ENCODE measurements at regions not wholly inside any gene's neighbourhood (a gene's known extent, or its start where the extent isn't known, plus 50 kb on each side); places are given as distances from the start of the nearest gene placed in this dataset.

DNA sequence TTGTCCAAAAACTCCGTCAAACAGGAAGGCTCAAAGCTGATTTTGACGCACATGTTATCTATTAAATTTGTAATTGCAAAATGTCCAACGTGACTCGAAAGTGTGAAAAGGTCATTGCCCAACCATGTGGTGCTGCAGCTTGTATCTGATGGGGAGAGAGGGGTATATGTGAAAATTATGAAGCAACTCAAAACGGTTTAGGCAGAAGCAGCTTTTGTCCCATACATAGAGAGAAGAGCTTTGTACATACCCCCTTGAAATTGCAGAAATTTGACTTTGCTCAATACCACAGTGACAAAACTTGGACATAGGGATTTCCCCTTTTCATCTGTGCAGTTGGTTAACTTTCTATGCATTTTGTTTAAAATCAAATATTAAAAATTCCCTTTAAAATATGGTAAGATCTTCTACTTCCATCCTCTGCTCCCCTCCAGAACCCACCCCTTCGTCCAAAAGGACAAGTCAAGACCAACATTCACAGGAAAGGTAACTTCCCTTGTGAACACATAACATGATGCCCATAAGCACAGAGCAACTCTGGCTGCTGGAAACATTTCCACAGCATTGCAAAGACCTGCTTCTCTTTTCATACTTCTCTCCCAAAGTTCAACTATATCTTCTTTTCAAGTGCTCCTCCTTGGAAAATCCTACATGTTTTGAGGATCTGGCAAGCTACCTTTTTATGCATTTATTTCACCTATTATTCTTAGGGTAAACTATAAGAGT is 253.7 kb upstream of the THBS1 start:
- WGBS, 2 experiments = 93 to 95% methylated on average over 6 of the region's 6 CpGs
- H3K27ac ChIP-seq (ENCODE audit: insufficient read depth, low read depth, low read length, poor library complexity, severe bottlenecking) = no peak overlapping the region
- H3K36me3 ChIP-seq (ENCODE audit: control insufficient read depth, insufficient read depth, low read length) = no peaks in the 10 kb centered on the region
- no peaks in the 10 kb centered on the region for H3K9me3 ChIP-seq (ENCODE audit: control insufficient read depth, low read length)
- no peak overlapping the region for H3K4me3 ChIP-seq (ENCODE audit: insufficient read depth, low read depth, low read length)
- H3K27me3 ChIP-seq (ENCODE audit: control insufficient read depth, insufficient read depth, low read length, poor library complexity, severe bottlenecking) = no peaks in the 10 kb centered on the region
- H3K4me1 ChIP-seq (ENCODE audit: control insufficient read depth, insufficient read depth, low read length) = no peaks in the 10 kb centered on the region

DNA sequence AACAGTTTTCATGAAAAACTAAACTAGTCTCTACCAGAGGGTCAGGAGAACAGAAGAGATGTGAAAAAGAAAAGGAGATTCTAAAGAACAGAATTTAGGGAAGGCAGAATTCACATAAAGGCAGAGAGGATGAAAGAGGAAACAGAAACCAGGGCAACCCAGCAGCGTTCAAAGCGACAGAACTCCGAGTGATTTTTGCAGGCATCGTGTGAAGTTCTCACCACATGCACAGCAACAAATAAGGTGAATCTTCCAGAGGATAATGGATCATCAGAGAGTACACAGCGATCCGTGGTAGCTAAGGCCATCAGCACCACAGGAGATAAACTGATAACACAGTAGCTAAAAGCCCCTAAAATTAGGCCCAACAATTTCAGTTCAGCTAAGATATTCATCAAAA is 250.8 kb upstream of the THBS1 start:
- WGBS, 2 experiments = 76 to 80% methylated on average over 6 of the region's 6 CpGs
- H3K27ac ChIP-seq (ENCODE audit: insufficient read depth, low read depth, low read length, poor library complexity, severe bottlenecking) = no peak overlapping the region
- H3K27me3 ChIP-seq (ENCODE audit: control insufficient read depth, insufficient read depth, low read length, poor library complexity, severe bottlenecking) = no peaks in the 10 kb centered on the region
- no peaks in the 10 kb centered on the region for H3K4me1 ChIP-seq (ENCODE audit: control insufficient read depth, insufficient read depth, low read length)
- H3K4me3 ChIP-seq (ENCODE audit: insufficient read depth, low read depth, low read length) = no peak overlapping the region
- H3K9me3 ChIP-seq (ENCODE audit: control insufficient read depth, low read length) = no peaks in the 10 kb centered on the region
- no peaks in the 10 kb centered on the region for H3K36me3 ChIP-seq (ENCODE audit: control insufficient read depth, insufficient read depth, low read length)

DNA sequence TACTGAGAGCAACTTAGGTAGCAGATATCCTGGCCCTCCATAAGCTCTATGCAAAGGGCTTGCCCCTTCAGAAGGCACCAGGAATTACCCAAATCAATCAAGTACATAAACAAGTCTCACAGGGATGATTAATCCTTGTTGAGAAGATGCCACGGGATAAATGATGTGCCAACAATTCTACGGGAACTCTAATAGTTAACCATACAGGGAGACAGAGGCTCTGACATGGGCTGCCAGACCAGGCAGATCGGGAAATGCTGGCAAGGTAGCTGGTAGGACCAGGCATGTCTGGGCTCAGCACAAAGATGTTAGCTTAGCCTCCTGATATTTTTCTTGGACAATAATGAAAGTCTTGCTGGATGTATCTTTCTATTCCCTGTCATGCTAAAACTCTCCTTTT is 249.3 kb upstream of the THBS1 start:
- H3K36me3 ChIP-seq (ENCODE audit: control insufficient read depth, insufficient read depth, low read length) = no peaks in the 10 kb centered on the region
- no peaks in the 10 kb centered on the region for H3K27me3 ChIP-seq (ENCODE audit: control insufficient read depth, insufficient read depth, low read length, poor library complexity, severe bottlenecking)
- no peaks in the 10 kb centered on the region for H3K4me1 ChIP-seq (ENCODE audit: control insufficient read depth, insufficient read depth, low read length)
- no peak overlapping the region for H3K4me3 ChIP-seq (ENCODE audit: insufficient read depth, low read depth, low read length)
- 94 to 95% methylated on average over 3 of the region's 3 CpGs for WGBS, 2 experiments
- H3K27ac ChIP-seq (ENCODE audit: insufficient read depth, low read depth, low read length, poor library complexity, severe bottlenecking) = no peak overlapping the region
- H3K9me3 ChIP-seq (ENCODE audit: control insufficient read depth, low read length) = no peaks in the 10 kb centered on the region

DNA sequence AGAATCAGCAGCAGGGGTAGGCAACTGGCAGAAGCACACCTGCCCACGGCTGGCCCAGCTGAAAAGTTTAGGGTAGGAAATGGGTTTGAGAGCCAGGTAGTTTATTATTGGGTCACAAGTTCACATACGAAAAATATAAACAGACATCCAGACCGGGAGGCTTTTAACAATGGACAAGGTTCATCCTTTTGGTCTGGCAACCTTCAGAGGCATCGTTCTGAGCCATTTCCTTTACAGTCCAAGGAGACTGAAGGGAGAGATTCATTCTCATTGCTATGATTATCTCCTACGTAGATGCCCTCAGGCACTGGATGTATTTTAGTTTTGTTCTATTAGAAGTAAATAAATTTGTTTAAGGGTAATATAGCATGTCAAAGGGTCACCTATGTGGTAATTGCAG is 248.0 kb upstream of the THBS1 start:
- 93 to 95% methylated on average over 5 of the region's 5 CpGs for WGBS, 2 experiments
- no peak overlapping the region for H3K27ac ChIP-seq (ENCODE audit: insufficient read depth, low read depth, low read length, poor library complexity, severe bottlenecking)
- H3K4me3 ChIP-seq (ENCODE audit: insufficient read depth, low read depth, low read length) = no peak overlapping the region
- H3K9me3 ChIP-seq (ENCODE audit: control insufficient read depth, low read length) = no peaks in the 10 kb centered on the region
- H3K36me3 ChIP-seq (ENCODE audit: control insufficient read depth, insufficient read depth, low read length) = no peaks in the 10 kb centered on the region
- no peaks in the 10 kb centered on the region for H3K27me3 ChIP-seq (ENCODE audit: control insufficient read depth, insufficient read depth, low read length, poor library complexity, severe bottlenecking)
- no peaks in the 10 kb centered on the region for H3K4me1 ChIP-seq (ENCODE audit: control insufficient read depth, insufficient read depth, low read length)

DNA sequence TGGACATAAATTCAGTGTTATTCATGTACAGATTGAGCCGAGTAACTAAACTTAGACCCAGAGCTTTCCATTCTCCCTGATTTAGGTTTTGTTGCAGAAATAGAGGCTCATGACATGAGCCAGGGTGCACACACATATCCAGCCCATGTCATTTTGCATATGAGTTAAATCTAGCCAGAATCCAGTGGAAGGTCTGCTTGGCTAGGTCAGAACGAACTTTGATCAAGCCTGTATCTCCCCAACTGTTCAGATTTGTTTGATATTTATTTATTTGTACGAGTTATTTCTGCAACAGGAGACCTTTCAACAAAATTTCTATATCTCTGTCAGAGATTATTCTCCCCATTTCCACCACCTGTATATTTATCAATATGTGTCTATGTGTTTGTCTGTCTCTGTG is 247.5 kb upstream of the THBS1 start:
- H3K36me3 ChIP-seq (ENCODE audit: control insufficient read depth, insufficient read depth, low read length) = no peaks in the 10 kb centered on the region
- H3K9me3 ChIP-seq (ENCODE audit: control insufficient read depth, low read length) = no peaks in the 10 kb centered on the region
- H3K27me3 ChIP-seq (ENCODE audit: control insufficient read depth, insufficient read depth, low read length, poor library complexity, severe bottlenecking) = no peaks in the 10 kb centered on the region
- H3K4me1 ChIP-seq (ENCODE audit: control insufficient read depth, insufficient read depth, low read length) = no peaks in the 10 kb centered on the region
- WGBS, 2 experiments = 96% methylated on average over 2 of the region's 3 CpGs
- no peak overlapping the region for H3K4me3 ChIP-seq (ENCODE audit: insufficient read depth, low read depth, low read length)
- no peak overlapping the region for H3K27ac ChIP-seq (ENCODE audit: insufficient read depth, low read depth, low read length, poor library complexity, severe bottlenecking)

DNA sequence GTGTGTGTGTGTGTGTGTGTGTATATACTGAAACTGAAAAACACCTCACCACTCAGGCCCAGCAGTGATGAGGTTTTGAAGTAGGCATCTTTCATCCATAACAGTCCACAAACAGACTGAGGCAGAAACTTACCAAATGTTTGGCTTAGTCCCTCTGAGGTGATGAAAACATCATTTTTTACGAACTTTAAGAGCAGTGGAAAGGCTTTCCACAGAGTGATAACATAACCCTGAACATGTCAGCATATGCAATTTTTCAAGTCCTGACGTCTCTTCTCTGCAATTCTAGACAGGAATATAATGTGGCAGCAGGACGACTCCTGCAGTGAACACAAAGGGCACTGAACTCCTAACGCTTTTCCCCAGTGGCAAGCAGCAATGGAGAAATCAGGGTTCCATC is 247.0 kb upstream of the THBS1 start:
- no peak overlapping the region for H3K4me3 ChIP-seq (ENCODE audit: insufficient read depth, low read depth, low read length)
- no peaks in the 10 kb centered on the region for H3K4me1 ChIP-seq (ENCODE audit: control insufficient read depth, insufficient read depth, low read length)
- WGBS, 2 experiments = 84 to 94% methylated on average over 4 of the region's 4 CpGs
- H3K36me3 ChIP-seq (ENCODE audit: control insufficient read depth, insufficient read depth, low read length) = no peaks in the 10 kb centered on the region
- no peak overlapping the region for H3K27ac ChIP-seq (ENCODE audit: insufficient read depth, low read depth, low read length, poor library complexity, severe bottlenecking)
- no peaks in the 10 kb centered on the region for H3K9me3 ChIP-seq (ENCODE audit: control insufficient read depth, low read length)
- H3K27me3 ChIP-seq (ENCODE audit: control insufficient read depth, insufficient read depth, low read length, poor library complexity, severe bottlenecking) = no peaks in the 10 kb centered on the region

DNA sequence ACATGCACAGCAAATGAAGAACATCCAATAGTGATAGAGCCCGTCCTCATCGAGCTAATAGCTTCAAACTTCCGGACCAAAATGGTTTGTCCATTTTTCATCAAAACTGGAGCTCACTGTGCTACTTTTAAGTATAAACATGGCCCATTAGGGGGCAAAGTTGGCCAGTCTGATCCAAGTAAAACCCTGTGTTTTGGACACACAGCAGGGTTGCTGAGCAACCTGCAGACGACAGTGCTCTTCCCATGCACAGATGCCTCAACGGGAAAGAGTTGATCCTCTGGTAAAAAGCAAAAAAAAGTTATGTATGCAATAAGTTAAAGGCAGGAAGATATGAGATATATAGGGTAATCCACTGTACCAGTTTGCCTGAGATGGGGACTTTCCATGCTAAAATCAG is 244.0 kb upstream of the THBS1 start:
- peaks cover 6% of the 10 kb centered on the region for H3K4me1 ChIP-seq (ENCODE audit: control insufficient read depth, insufficient read depth, low read length)
- H3K36me3 ChIP-seq (ENCODE audit: control insufficient read depth, insufficient read depth, low read length) = no peaks in the 10 kb centered on the region
- H3K4me3 ChIP-seq (ENCODE audit: insufficient read depth, low read depth, low read length) = no peak overlapping the region
- H3K27ac ChIP-seq (ENCODE audit: insufficient read depth, low read depth, low read length, poor library complexity, severe bottlenecking) = no peak overlapping the region
- WGBS, 2 experiments = 95 to 96% methylated on average over 5 of the region's 5 CpGs
- H3K27me3 ChIP-seq (ENCODE audit: control insufficient read depth, insufficient read depth, low read length, poor library complexity, severe bottlenecking) = no peaks in the 10 kb centered on the region
- H3K9me3 ChIP-seq (ENCODE audit: control insufficient read depth, low read length) = no peaks in the 10 kb centered on the region

DNA sequence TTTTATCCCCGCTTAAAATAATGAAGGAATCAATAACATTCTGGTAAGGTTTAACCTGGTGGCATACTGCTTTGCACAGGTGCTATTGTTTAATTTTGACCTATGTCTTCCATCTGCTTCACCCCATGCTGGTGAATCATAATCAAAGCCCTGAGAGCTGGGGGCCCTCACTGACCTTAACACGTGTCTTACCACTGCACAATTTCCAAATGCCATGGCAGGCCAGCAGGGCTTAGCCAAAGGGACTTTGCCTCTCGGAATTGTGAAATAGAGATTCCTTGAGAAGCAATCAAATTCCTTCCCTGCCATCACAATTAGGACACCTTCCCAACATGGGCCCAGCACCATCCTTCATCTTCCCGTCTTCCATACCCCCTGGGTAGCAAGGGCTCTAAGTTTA is 242.6 kb upstream of the THBS1 start:
- no peaks in the 10 kb centered on the region for H3K36me3 ChIP-seq (ENCODE audit: control insufficient read depth, insufficient read depth, low read length)
- H3K27ac ChIP-seq (ENCODE audit: insufficient read depth, low read depth, low read length, poor library complexity, severe bottlenecking) = no peak overlapping the region
- peaks cover 3% of the 10 kb centered on the region for H3K9me3 ChIP-seq (ENCODE audit: control insufficient read depth, low read length)
- WGBS, 2 experiments = 93 to 94% methylated on average over 4 of the region's 4 CpGs
- H3K4me1 ChIP-seq (ENCODE audit: control insufficient read depth, insufficient read depth, low read length) = peaks cover 6% of the 10 kb centered on the region
- no peak overlapping the region for H3K4me3 ChIP-seq (ENCODE audit: insufficient read depth, low read depth, low read length)
- no peaks in the 10 kb centered on the region for H3K27me3 ChIP-seq (ENCODE audit: control insufficient read depth, insufficient read depth, low read length, poor library complexity, severe bottlenecking)

DNA sequence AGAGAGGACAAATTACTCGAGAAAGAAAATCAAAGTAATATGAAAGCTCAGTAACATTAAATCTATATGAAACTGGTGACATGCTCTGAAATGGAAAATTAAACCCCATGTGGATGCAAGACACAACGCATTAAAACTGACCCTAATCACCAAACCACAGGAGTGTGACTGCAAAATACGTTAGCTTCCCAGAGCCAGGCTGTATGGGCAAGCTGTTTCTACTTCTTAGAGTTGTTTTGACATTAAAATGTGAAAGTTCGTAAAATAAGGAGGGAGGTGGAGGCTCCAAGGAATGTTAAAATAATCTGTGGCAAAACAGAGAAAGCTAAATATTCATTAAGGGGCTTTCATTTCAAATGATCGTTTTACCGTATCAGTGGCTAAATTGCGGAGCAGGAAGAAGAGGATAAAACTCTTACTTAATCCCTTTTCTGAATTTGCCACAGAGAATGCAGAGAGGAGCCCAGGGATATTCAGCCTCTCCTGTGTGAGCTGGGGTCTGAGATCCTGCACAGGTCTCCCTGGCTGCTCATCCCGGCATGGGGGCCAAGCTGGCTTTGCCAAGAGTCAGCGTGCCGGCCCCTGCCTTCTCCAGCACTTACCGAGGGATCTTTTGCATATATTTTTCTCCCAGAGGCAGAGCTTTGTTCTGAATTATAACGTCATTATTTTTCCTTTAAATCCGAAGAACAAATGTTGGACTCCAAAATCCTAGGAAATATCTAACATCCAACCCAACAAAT is 239.8 kb upstream of the THBS1 start:
- peak overlapping the region; percentile 40 for H3K27ac ChIP-seq (ENCODE audit: insufficient read depth, low read depth, low read length, poor library complexity, severe bottlenecking)
- WGBS, 2 experiments = 66 to 74% methylated on average over 13 of the region's 13 CpGs

DNA sequence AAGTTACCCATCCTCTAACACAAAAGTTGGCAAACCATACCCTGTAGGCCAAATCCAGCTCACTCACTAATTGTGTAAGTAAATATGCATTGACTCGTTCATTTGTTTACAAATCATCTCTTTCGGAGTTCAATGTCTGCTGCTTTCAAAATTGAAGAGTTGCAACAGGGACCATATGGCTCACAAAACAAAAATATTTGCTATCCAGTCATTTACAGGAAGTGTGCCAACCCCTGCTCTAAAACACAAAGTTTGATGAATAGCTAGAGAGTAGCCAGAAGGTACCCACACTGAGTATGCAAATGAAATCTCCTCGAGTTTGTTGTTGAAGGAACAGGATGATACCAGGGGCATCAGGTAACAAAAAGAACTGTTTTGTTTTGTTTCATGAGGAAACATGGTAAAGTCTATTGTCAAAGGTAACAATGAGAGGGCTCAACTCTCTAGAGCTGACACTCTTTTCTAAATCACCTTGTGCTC is 236.2 kb upstream of the THBS1 start:
- 65 to 66% methylated on average over 3 of the region's 3 CpGs for WGBS, 2 experiments
- H3K4me1 ChIP-seq (ENCODE audit: control insufficient read depth, insufficient read depth, low read length) = peaks cover 6% of the 10 kb centered on the region
- peak overlapping the region; percentile 76 for H3K27ac ChIP-seq (ENCODE audit: insufficient read depth, low read depth, low read length, poor library complexity, severe bottlenecking)
- H3K4me3 ChIP-seq (ENCODE audit: insufficient read depth, low read depth, low read length) = no peak overlapping the region
- H3K36me3 ChIP-seq (ENCODE audit: control insufficient read depth, insufficient read depth, low read length) = no peaks in the 10 kb centered on the region
- peaks cover 3% of the 10 kb centered on the region for H3K9me3 ChIP-seq (ENCODE audit: control insufficient read depth, low read length)
- no peaks in the 10 kb centered on the region for H3K27me3 ChIP-seq (ENCODE audit: control insufficient read depth, insufficient read depth, low read length, poor library complexity, severe bottlenecking)

More for the DNA sequence above, 239.8 kb upstream of the THBS1 start:
- Histone ChIP-seq H3K36me3 (ENCODE audit: control insufficient read depth, insufficient read depth, low read length) (no peaks in the 10 kb centered on the region), H3K27me3 (ENCODE audit: control insufficient read depth, insufficient read depth, low read length, poor library complexity, severe bottlenecking) (no peaks in the 10 kb centered on the region), H3K9me3 (ENCODE audit: control insufficient read depth, low read length) (peaks cover 3% of the 10 kb centered on the region), H3K4me3 (ENCODE audit: insufficient read depth, low read depth, low read length) (no peak overlapping the region), H3K4me1 (ENCODE audit: control insufficient read depth, insufficient read depth, low read length) (peaks cover 6% of the 10 kb centered on the region)
